ENCODE measurements at regions not wholly inside any gene's neighbourhood (a gene's known extent, or its start where the extent isn't known, plus 50 kb on each side); places are given as distances from the start of the nearest gene placed in this dataset.

DNA sequence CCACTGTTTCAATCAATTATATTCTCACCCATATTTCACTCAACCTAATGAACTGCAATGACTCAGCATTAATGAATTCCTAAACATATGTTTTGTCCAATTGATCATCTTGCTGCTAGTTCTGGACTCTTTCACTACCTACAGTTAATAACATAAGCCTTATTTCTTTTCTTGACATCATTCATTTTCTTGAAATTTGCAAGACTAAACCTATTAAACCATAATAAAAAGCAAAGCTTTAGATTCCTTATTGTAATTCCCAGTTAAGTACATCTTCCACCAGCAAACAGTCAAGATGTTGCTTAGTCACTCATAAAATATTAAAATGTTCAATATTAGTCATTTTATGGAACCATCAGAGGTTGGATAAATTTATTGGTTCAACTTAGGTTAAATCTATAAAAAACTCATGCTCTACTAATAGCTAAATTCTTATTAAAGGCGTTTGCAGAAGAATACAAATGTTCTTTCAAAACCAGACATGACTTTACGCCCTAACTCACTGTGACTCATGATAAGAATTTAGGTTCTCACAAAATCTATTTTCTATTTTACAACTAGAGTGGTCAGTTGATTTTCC is 599.4 kb downstream of the RNF144A start:
- DNase-seq = no peak
- Mint-ChIP-seq H3K36me3 (ENCODE audit: low read depth) (no peaks in the 10 kb centered on the region), H3K9me3 (no peaks in the 10 kb centered on the region), H3K27me3 (ENCODE audit: insufficient read depth) (no peaks in the 10 kb centered on the region), H3K27ac (no peak overlapping the region), H3K4me1 (peaks cover 3% of the 10 kb centered on the region), H3K4me3 (no peak overlapping the region)
- no peak overlapping the region for H3K27ac ChIP-seq (ENCODE audit: low read depth, low read length)
- TF ChIP-seq, protein P1, sequence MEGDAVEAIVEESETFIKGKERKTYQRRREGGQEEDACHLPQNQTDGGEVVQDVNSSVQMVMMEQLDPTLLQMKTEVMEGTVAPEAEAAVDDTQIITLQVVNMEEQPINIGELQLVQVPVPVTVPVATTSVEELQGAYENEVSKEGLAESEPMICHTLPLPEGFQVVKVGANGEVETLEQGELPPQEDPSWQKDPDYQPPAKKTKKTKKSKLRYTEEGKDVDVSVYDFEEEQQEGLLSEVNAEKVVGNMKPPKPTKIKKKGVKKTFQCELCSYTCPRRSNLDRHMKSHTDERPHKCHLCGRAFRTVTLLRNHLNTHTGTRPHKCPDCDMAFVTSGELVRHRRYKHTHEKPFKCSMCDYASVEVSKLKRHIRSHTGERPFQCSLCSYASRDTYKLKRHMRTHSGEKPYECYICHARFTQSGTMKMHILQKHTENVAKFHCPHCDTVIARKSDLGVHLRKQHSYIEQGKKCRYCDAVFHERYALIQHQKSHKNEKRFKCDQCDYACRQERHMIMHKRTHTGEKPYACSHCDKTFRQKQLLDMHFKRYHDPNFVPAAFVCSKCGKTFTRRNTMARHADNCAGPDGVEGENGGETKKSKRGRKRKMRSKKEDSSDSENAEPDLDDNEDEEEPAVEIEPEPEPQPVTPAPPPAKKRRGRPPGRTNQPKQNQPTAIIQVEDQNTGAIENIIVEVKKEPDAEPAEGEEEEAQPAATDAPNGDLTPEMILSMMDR (conservative IDR thresholded peaks at IDR 0.05) = no peak
- no peak overlapping the region for H3K9ac ChIP-seq (ENCODE audit: extremely low read depth, low read length, poor library complexity, severe bottlenecking)
- 98 to 100% methylated on average over 1 to 2 of the region's 2 CpGs for WGBS, 2 experiments (ENCODE audit: insufficient coverage in 1 of 2, insufficient read length in 1 of 2)
- H3K4me1 ChIP-seq (ENCODE audit: control insufficient read depth, insufficient read depth, low read length) = no peaks in the 10 kb centered on the region
- H3K27me3 ChIP-seq (ENCODE audit: control insufficient read depth, insufficient read depth, low read length, poor library complexity, severe bottlenecking) = no peaks in the 10 kb centered on the region
- no peaks in the 10 kb centered on the region for H3K36me3 ChIP-seq (ENCODE audit: control insufficient read depth, insufficient read depth, low read length)
- H3K4me3 ChIP-seq (ENCODE audit: low read length) = no peak overlapping the region
- no peaks in the 10 kb centered on the region for H3K9me3 ChIP-seq (ENCODE audit: control insufficient read depth, low read length)

DNA sequence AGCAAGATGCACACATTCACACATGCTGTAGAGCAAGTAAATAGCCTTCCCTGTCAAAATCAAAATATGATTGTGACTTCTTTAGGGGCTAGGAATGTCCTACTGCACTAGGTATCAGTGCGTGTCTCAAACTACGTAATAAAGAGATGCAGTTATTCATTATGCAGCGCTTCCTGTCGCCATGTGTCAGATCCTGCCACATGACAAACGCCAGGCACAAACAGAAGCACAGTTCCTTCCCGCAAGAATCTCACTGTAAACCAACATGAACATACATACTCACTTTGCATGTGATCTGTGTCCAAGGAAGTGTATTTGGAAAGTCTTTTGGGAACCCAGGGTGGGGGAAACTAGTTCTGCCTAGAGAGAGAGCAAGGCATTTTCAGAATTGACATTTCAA is 599.9 kb downstream of the RNF144A start:
- no peak overlapping the region for H3K27ac Mint-ChIP-seq
- no peaks in the 10 kb centered on the region for H3K9me3 Mint-ChIP-seq
- 88 to 93% methylated on average over 6 of the region's 6 CpGs for WGBS, 2 experiments (ENCODE audit: insufficient coverage in 1 of 2, insufficient read length in 1 of 2)
- DNase-seq = no peak
- H3K36me3 Mint-ChIP-seq (ENCODE audit: low read depth) = no peaks in the 10 kb centered on the region
- H3K4me1 Mint-ChIP-seq = peaks cover 3% of the 10 kb centered on the region
- H3K27me3 Mint-ChIP-seq (ENCODE audit: insufficient read depth) = no peaks in the 10 kb centered on the region
- Histone ChIP-seq H3K9me3 (ENCODE audit: control insufficient read depth, low read length) (no peaks in the 10 kb centered on the region), H3K9ac (ENCODE audit: extremely low read depth, low read length, poor library complexity, severe bottlenecking) (no peak overlapping the region), H3K4me1 (ENCODE audit: control insufficient read depth, insufficient read depth, low read length) (no peaks in the 10 kb centered on the region), H3K27me3 (ENCODE audit: control insufficient read depth, insufficient read depth, low read length, poor library complexity, severe bottlenecking) (no peaks in the 10 kb centered on the region), H3K4me3 (ENCODE audit: low read length) (no peak overlapping the region), H3K36me3 (ENCODE audit: control insufficient read depth, insufficient read depth, low read length) (no peaks in the 10 kb centered on the region), H3K27ac (ENCODE audit: low read depth, low read length) (no peak overlapping the region)
- H3K4me3 Mint-ChIP-seq = no peak overlapping the region
- TF ChIP-seq, protein P1 (conservative IDR thresholded peaks at IDR 0.05) = no peak

DNA sequence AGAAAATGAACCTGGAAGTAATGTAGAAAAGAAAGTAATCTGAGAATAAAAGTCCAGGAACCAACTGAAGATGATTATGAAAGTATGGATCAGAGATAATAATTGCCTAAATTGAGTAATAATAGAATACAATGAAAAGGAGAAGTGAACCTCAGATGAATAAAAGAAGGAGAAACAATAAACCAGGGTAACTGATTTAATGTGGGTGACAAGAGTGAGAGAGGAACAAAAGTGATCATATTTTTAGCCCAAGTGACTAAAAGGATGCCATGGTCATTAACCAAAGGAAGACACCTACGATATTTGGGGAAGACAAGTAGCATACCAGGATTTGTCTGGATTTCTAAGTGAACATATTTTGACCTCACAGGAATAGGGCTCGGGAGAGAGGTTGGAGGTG is 600.6 kb downstream of the RNF144A start:
- Histone ChIP-seq H3K9me3 (ENCODE audit: control insufficient read depth, low read length) (no peaks in the 10 kb centered on the region), H3K4me1 (ENCODE audit: control insufficient read depth, insufficient read depth, low read length) (no peaks in the 10 kb centered on the region), H3K27me3 (ENCODE audit: control insufficient read depth, insufficient read depth, low read length, poor library complexity, severe bottlenecking) (no peaks in the 10 kb centered on the region), H3K36me3 (ENCODE audit: control insufficient read depth, insufficient read depth, low read length) (no peaks in the 10 kb centered on the region), H3K4me3 (ENCODE audit: low read length) (no peak overlapping the region), H3K27ac (ENCODE audit: low read depth, low read length) (no peak overlapping the region), H3K9ac (ENCODE audit: extremely low read depth, low read length, poor library complexity, severe bottlenecking) (no peak overlapping the region)
- Mint-ChIP-seq H3K27me3 (ENCODE audit: insufficient read depth) (no peaks in the 10 kb centered on the region), H3K9me3 (no peaks in the 10 kb centered on the region), H3K36me3 (ENCODE audit: low read depth) (no peaks in the 10 kb centered on the region), H3K27ac (no peak overlapping the region), H3K4me1 (peaks cover 3% of the 10 kb centered on the region), H3K4me3 (no peak overlapping the region)
- no peak for DNase-seq
- TF ChIP-seq, protein P1 (conservative IDR thresholded peaks at IDR 0.05) = no peak
- WGBS, 2 experiments (ENCODE audit: insufficient coverage in 1 of 2, insufficient read length in 1 of 2) = 86% methylated on average over 2 of the region's 2 CpGs; no CpG with 5 or more reads in 1 of the 2 experiments

Data from endodermal cell (in vitro differentiated cells).